Body of pancreas (tissue), 4 donors: ENCODE measurements at regions not wholly inside any gene's neighbourhood (a gene's known extent, or its start where the extent isn't known, plus 50 kb on each side); places are given as distances from the start of the nearest gene placed in this dataset.

Experiments used
- ATAC-seq: fragments of 150-250 bp; one replicate; pipeline ENCODE4 v1.9.1; 2016
- DNase-seq, 4 donors: peaks; one replicate each; pipeline ENCODE4 v3.0.0-alpha.2; 2019
- H3K27ac ChIP-seq, 4 donors: fragments of 200-600 bp; sonication (generic); 1 replicate in 3 of 4; 2 replicates in 1 of 4; pipeline versions ENCODE4 v1.5.1 to v1.6.1; 2016 to 2019; ENCODE audit warnings: mild to moderate bottlenecking in 1 of 4, mixed read lengths in 1 of 4, moderate library complexity in 1 of 4
- H3K27me3 ChIP-seq, 2 donors: fragments of 200-600 bp; sonication (generic); one replicate each; pipeline ENCODE4 v1.6.0; 2016; ENCODE audit warnings: mild to moderate bottlenecking in 1 of 2
- H3K36me3 ChIP-seq, 2 donors: fragments of 200-600 bp; sonication (generic); replicated peaks in 1 of 2; 2 replicates each; pipeline ENCODE4 v1.5.1; 2016; ENCODE audit warnings: low read depth in 2 of 2; ENCODE audit not compliant: insufficient read depth in 1 of 2
- H3K4me1 ChIP-seq: fragments of 200-600 bp; sonication (generic); one replicate; pipeline ENCODE4 v1.6.0; 2016
- H3K4me3 ChIP-seq, 2 donors: fragments of 200-600 bp; sonication (generic); 1 replicate in 1 of 2; 2 replicates in 1 of 2; pipeline ENCODE4 v1.5.1; 2016 to 2019
- H3K9me3 ChIP-seq, 3 donors: fragments of 200-600 bp; sonication (generic); 1 replicate in 2 of 3; 2 replicates in 1 of 3; pipeline ENCODE4 v1.5.1; 2016
- POLR2A ChIP-seq, 3 donors: fragments of 450-650 bp; IDR thresholded peaks; one replicate each; pipeline ENCODE4 v1.6.1; 2016; ENCODE audit warnings: antibody characterized with exemption in 3 of 3, mild to moderate bottlenecking in 2 of 3
- WGBS, 2 donors: methylation state at CpG; one replicate each; pipeline ENCODE4 v1.1.5; 2017; 5-methylcytosine and 5-hydroxymethylcytosine counted together
- intact Hi-C: fragments of 100-400 bp; cut with DNase I; formaldehyde crosslinking; loops from one replicate; pipeline ENCODE4 v1.15.1; 2023
- TF ChIP-seq, protein P1 (sequence below), 7 experiments: fragments of 450-650 bp in 4 of 7; fragments of 200-600 bp in 3 of 7; sonication (generic) in 3 of 7; IDR thresholded peaks; one replicate each; pipeline ENCODE4 v1.5.1; 2016 to 2019; ENCODE audit warnings: antibody characterized with exemption in 7 of 7

DNA sequence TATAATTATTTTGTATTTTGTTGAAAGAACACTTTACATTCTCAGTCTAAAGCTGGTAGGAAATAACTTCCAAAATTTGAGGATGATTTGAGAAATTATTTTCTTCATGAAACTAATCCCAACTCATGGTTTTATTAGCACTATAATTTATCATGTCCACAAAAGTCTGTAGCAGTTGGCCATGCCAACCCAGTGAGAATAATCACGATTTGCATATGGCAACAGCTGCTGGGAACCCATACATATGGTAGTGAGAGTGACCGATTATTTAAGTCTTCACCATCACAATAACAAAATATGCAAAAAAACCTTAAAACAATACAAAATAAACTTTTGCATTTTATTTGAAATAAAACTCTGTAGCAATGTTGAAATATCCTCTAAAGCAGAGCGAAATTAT is 445.9 kb upstream of the ANO3 start:
- WGBS, 2 donors: 61 to 68% methylated on average over 3 of the region's 3 CpGs

DNA sequence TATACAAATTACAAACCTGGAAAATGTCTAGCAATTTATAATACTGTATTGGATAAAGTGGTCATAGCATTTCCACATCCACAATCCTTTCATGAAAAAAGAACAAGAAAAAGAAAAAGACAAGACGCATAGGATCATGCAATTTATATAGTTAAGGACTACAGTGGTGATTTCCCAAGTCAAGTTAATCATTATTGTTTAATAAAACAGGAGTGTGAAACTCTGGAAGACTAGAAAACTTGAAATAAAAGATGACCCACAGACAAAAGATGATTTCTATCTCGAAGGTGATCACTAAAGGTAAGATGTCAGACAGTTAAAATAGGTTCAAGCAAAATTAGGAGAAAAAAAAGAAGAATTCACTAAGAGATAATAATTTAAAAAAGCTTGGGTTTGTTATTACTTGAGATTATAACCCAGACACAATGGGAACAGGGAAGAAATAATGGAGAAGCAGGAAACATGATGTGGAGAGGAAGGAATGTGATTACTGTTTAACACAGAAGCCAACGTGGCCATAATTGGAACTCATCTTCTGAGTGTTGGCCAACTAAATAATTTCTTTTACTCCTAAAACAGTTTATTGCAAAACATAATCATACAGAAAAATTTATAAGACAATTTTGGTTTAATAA is 441.2 kb upstream of the ANO3 start:
- H3K27me3 ChIP-seq: no peaks in the 10 kb centered on the region
- no peaks in the 10 kb centered on the region for H3K36me3 ChIP-seq
- WGBS, 2 donors: 27 to 35% methylated on average over 3 of the region's 3 CpGs
- TF ChIP-seq, protein P1, sequence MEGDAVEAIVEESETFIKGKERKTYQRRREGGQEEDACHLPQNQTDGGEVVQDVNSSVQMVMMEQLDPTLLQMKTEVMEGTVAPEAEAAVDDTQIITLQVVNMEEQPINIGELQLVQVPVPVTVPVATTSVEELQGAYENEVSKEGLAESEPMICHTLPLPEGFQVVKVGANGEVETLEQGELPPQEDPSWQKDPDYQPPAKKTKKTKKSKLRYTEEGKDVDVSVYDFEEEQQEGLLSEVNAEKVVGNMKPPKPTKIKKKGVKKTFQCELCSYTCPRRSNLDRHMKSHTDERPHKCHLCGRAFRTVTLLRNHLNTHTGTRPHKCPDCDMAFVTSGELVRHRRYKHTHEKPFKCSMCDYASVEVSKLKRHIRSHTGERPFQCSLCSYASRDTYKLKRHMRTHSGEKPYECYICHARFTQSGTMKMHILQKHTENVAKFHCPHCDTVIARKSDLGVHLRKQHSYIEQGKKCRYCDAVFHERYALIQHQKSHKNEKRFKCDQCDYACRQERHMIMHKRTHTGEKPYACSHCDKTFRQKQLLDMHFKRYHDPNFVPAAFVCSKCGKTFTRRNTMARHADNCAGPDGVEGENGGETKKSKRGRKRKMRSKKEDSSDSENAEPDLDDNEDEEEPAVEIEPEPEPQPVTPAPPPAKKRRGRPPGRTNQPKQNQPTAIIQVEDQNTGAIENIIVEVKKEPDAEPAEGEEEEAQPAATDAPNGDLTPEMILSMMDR (IDR thresholded peaks at IDR 0.05): no peak
- TF ChIP-seq POLR2A (IDR thresholded peaks at IDR 0.05): no peak
- H3K9me3 ChIP-seq: no peaks in the 10 kb centered on the region
- intact Hi-C loops: no loop called here
- H3K27ac ChIP-seq: no peak overlapping the region
- ATAC-seq (no peak), DNase-seq (no peak)
- H3K4me1 ChIP-seq: no peaks in the 10 kb centered on the region
- no peak overlapping the region for H3K4me3 ChIP-seq

More for the DNA sequence above, 445.9 kb upstream of the ANO3 start:
- no peaks in the 10 kb centered on the region for H3K9me3 ChIP-seq
- H3K4me3 ChIP-seq: no peak overlapping the region
- no peaks in the 10 kb centered on the region for H3K36me3 ChIP-seq
- ATAC-seq: no peak
- intact Hi-C loops: no loop called here
- H3K27ac ChIP-seq: no peak overlapping the region
- no peaks in the 10 kb centered on the region for H3K27me3 ChIP-seq
- DNase-seq: no peak
- no peaks in the 10 kb centered on the region for H3K4me1 ChIP-seq
- no peak for TF ChIP-seq POLR2A (IDR thresholded peaks at IDR 0.05)
- TF ChIP-seq, protein P1 (IDR thresholded peaks at IDR 0.05): no peak

GRCh38 chr11:25891960-25892359 is 440.0 kb upstream of the ANO3 start:
- 62 to 70% methylated on average over 1 of the region's 1 CpG for WGBS, 2 donors
- ATAC-seq (no peak), DNase-seq (no peak)
- no peak overlapping the region for H3K27ac ChIP-seq
- H3K27me3 ChIP-seq: no peaks in the 10 kb centered on the region
- intact Hi-C loops: no loop called here
- H3K36me3 ChIP-seq: no peaks in the 10 kb centered on the region
- H3K4me3 ChIP-seq: no peak overlapping the region
- no peak for TF ChIP-seq POLR2A (IDR thresholded peaks at IDR 0.05)
- TF ChIP-seq, protein P1 (IDR thresholded peaks at IDR 0.05): no peak
- H3K9me3 ChIP-seq: no peaks in the 10 kb centered on the region
- H3K4me1 ChIP-seq: no peaks in the 10 kb centered on the region

- intact Hi-C loops: no loop called here
- H3K27ac ChIP-seq: no peak overlapping the region
- 14 to 20% methylated on average over 3 of the region's 3 CpGs for WGBS, 2 donors
- DNase-seq: no peak
- no peaks in the 10 kb centered on the region for H3K9me3 ChIP-seq
- TF ChIP-seq, protein P1 (IDR thresholded peaks at IDR 0.05): no peak
- TF ChIP-seq POLR2A (IDR thresholded peaks at IDR 0.05): no peak
- ATAC-seq: no peak
- no peak overlapping the region for H3K4me3 ChIP-seq
- H3K4me1 ChIP-seq: no peaks in the 10 kb centered on the region
- no peaks in the 10 kb centered on the region for H3K27me3 ChIP-seq
- H3K36me3 ChIP-seq: no peaks in the 10 kb centered on the region
Measured at GRCh38 chr11:25899617-25900160, 432.2 kb upstream of the ANO3 start.

GRCh38 chr11:25900814-25901213 is 431.1 kb upstream of the ANO3 start:
- Histone ChIP-seq H3K27ac (no peak overlapping the region), H3K36me3 (no peaks in the 10 kb centered on the region), H3K4me3 (no peak overlapping the region), H3K9me3 (no peaks in the 10 kb centered on the region), H3K4me1 (no peaks in the 10 kb centered on the region), H3K27me3 (no peaks in the 10 kb centered on the region)
- ATAC-seq: no peak
- DNase-seq: no peak
- 84 to 90% methylated on average over 4 of the region's 4 CpGs for whole genome bisulfite sequencing, 2 donors
- no peak for TF ChIP-seq POLR2A (IDR thresholded peaks at IDR 0.05)
- intact Hi-C loops: no loop called here
